H9 (cell line): ENCODE measurements at regions not wholly inside any gene's neighbourhood (a gene's known extent, or its start where the extent isn't known, plus 50 kb on each side); places are given as distances from the start of the nearest gene placed in this dataset.
"Not testable (repeated sequence)": the region's sequence is repeated elsewhere in the genome, so short reads cannot be mapped to it uniquely, and the experiment has no call there.

ENCODE experiments used
- DNase-seq: peaks from one replicate; pipeline ENCODE4 v3.0.0-alpha.2; 2017
- H2AFZ ChIP-seq: one replicate; pipeline ENCODE4 v1.6.1; 2013; ENCODE audit warnings: mild to moderate bottlenecking, low read length, control low read depth, moderate library complexity
- H2AK5ac ChIP-seq: 2 replicates; pipeline ENCODE4 v1.6.1; 2013; ENCODE audit warnings: low read length, control low read depth, mixed read lengths; ENCODE audit not compliant: insufficient read length
- H2BK120ac ChIP-seq: one replicate; pipeline ENCODE4 v1.6.1; 2013; ENCODE audit warnings: low read depth, mild to moderate bottlenecking, low read length, control low read depth, inconsistent platforms; ENCODE audit not compliant: poor library complexity, severe bottlenecking
- H2BK12ac ChIP-seq: 2 replicates; pipeline ENCODE4 v1.6.1; 2013; ENCODE audit warnings: low read length, control low read depth, mixed read lengths, low read depth; ENCODE audit not compliant: insufficient read length
- H2BK15ac ChIP-seq: 2 replicates; pipeline ENCODE4 v1.6.1; 2013; ENCODE audit warnings: low read depth, low read length, control low read depth
- H2BK20ac ChIP-seq: one replicate; pipeline ENCODE4 v1.6.1; 2013; ENCODE audit warnings: low read depth, mild to moderate bottlenecking, low read length, control low read depth, inconsistent platforms; ENCODE audit not compliant: poor library complexity, severe bottlenecking
- H2BK5ac ChIP-seq: 2 replicates; pipeline ENCODE4 v1.6.1; 2013; ENCODE audit warnings: low read length, control low read depth, mixed read lengths; ENCODE audit not compliant: insufficient read length
- H3K14ac ChIP-seq: 2 replicates; pipeline ENCODE4 v1.6.1; 2013; ENCODE audit warnings: low read length, control low read depth; ENCODE audit not compliant: insufficient read depth
- H3K18ac ChIP-seq: 2 replicates; pipeline ENCODE4 v1.6.1; 2013; ENCODE audit warnings: low read depth, mild to moderate bottlenecking, mixed read lengths, low read length, control low read depth; ENCODE audit not compliant: insufficient read length
- H3K23ac ChIP-seq: 2 replicates; pipeline ENCODE4 v1.6.1; 2013; ENCODE audit warnings: low read length, control low read depth, mixed read lengths, low read depth; ENCODE audit not compliant: insufficient read length
- H3K23me2 ChIP-seq: 2 replicates; pipeline ENCODE4 v1.6.1; 2013; ENCODE audit warnings: low read depth, mild to moderate bottlenecking, mixed read lengths, low read length, control low read depth; ENCODE audit not compliant: insufficient read length, poor library complexity, severe bottlenecking
- H3K27ac ChIP-seq: 2 replicates; pipeline ENCODE4 v1.5.1; 2013; ENCODE audit warnings: low read length, control low read depth, mixed read lengths, low read depth; ENCODE audit not compliant: insufficient read length
- H3K27me3 ChIP-seq: 2 replicates; pipeline ENCODE4 v1.6.1; 2013; ENCODE audit warnings: low read length, control low read depth, inconsistent platforms; ENCODE audit not compliant: insufficient read depth
- H3K4ac ChIP-seq: 2 replicates; pipeline ENCODE4 v1.6.1; 2013; ENCODE audit warnings: low read depth, mild to moderate bottlenecking, control low read depth, inconsistent platforms, low read length, moderate library complexity
- H3K4me1 ChIP-seq: 2 replicates; pipeline ENCODE4 v1.6.1; 2013; ENCODE audit warnings: low read length, control low read depth, inconsistent platforms; ENCODE audit not compliant: insufficient read depth
- H3K4me2 ChIP-seq: 2 replicates; pipeline ENCODE4 v1.6.1; 2013; ENCODE audit warnings: low read length, control low read depth, mixed read lengths; ENCODE audit not compliant: insufficient read length, insufficient read depth
- H3K56ac ChIP-seq: 2 replicates; pipeline ENCODE4 v1.6.1; 2013; ENCODE audit warnings: low read depth, mild to moderate bottlenecking, mixed read lengths, low read length, control low read depth; ENCODE audit not compliant: insufficient read length
- H3K79me1 ChIP-seq: 2 replicates; pipeline ENCODE4 v1.6.1; 2013; ENCODE audit warnings: low read depth, mild to moderate bottlenecking, moderate library complexity, low read length, control low read depth, inconsistent platforms; ENCODE audit not compliant: insufficient read depth, poor library complexity, severe bottlenecking
- H3K79me2 ChIP-seq: 2 replicates; pipeline ENCODE4 v1.6.1; 2013; ENCODE audit warnings: low read length, control low read depth, inconsistent platforms; ENCODE audit not compliant: insufficient read depth
- H3K9ac ChIP-seq: 2 replicates; pipeline ENCODE4 v1.6.1; 2013; ENCODE audit warnings: low read length, control low read depth, mixed read lengths; ENCODE audit not compliant: insufficient read length; ENCODE audit errors: extremely low read depth
- H3K9me3 ChIP-seq: one replicate; pipeline ENCODE4 v1.6.1; 2013; ENCODE audit warnings: low read depth, low read length, inconsistent platforms; ENCODE audit not compliant: control insufficient read depth
- H3T11ph ChIP-seq: one replicate; pipeline ENCODE4 v1.6.1; 2013; ENCODE audit warnings: mild to moderate bottlenecking, low read length, control low read depth, inconsistent platforms
- H4K20me1 ChIP-seq: one replicate; pipeline ENCODE4 v1.6.1; 2013; ENCODE audit not compliant: control insufficient read depth, insufficient read length, insufficient read depth
- H4K5ac ChIP-seq: 2 replicates; pipeline ENCODE4 v1.6.1; 2013; ENCODE audit warnings: low read depth, mild to moderate bottlenecking, mixed read lengths, low read length, control low read depth; ENCODE audit not compliant: insufficient read length
- H4K8ac ChIP-seq: replicated peaks from 2 replicates; pipeline ENCODE4 v1.6.1; 2013; ENCODE audit warnings: low read length, control low read depth, mixed read lengths, low read depth; ENCODE audit not compliant: insufficient read length
- H4K91ac ChIP-seq: 2 replicates; pipeline ENCODE4 v1.6.1; 2013; ENCODE audit warnings: low read depth, mild to moderate bottlenecking, moderate library complexity, mixed read lengths, low read length, control low read depth; ENCODE audit not compliant: insufficient read length
- H3K27ac Mint-ChIP-seq, 3 experiments: 2 replicates in 2 of 3; 3 replicates in 1 of 3; pipeline ENCODE4 v1.8.0; 2020 to 2021; ENCODE audit warnings: mixed read lengths in 3 of 3, mild to moderate bottlenecking in 1 of 3, moderate library complexity in 1 of 3
- H3K27me3 Mint-ChIP-seq: 2 replicates; pipeline ENCODE4 v1.8.0; 2021; ENCODE audit warnings: low read depth, mild to moderate bottlenecking, moderate library complexity, mixed read lengths
- H3K36me3 Mint-ChIP-seq, 3 experiments: 2 replicates in 2 of 3; 3 replicates in 1 of 3; pipeline ENCODE4 v1.8.0; 2020 to 2021; ENCODE audit warnings: low read depth in 3 of 3, mixed read lengths in 3 of 3; ENCODE audit not compliant: insufficient read depth in 1 of 3
- H3K4me1 Mint-ChIP-seq, 2 experiments: 2 replicates each; pipeline ENCODE4 v1.8.0; 2020; ENCODE audit warnings: mixed read lengths in 2 of 2
- H3K4me3 Mint-ChIP-seq, 2 experiments: 2 replicates in 1 of 2; 3 replicates in 1 of 2; pipeline ENCODE4 v1.8.0; 2020 to 2021; ENCODE audit warnings: mild to moderate bottlenecking in 2 of 2, mixed read lengths in 2 of 2, moderate library complexity in 1 of 2
- H3K9me3 Mint-ChIP-seq, 2 experiments: 2 replicates in 1 of 2; 3 replicates in 1 of 2; pipeline ENCODE4 v1.8.0; 2020; ENCODE audit warnings: mild to moderate bottlenecking in 2 of 2, mixed read lengths in 2 of 2, moderate library complexity in 1 of 2
- WGBS: extraction: QIAGEN DNeasy Blood & Tissue Kit; methylation state at CpG from one replicate; pipeline ENCODE4 v1.1.7; 2013; ENCODE audit warnings: missing lambda C conversion rate, low lambda C conversion rate, mixed read lengths; ENCODE audit not compliant: insufficient read length; ENCODE audit errors: extremely low coverage; 5-methylcytosine and 5-hydroxymethylcytosine counted together

GRCh38 chr9:63347347-63347746 is 1937.7 kb downstream of the FOXD4L5 start:
- H3K27me3 Mint-ChIP-seq, result peaks cover 19% of the 10 kb centered on the region
- not testable (repeated sequence) for H2BK5ac ChIP-seq, H2BK15ac ChIP-seq, H3K4me1 ChIP-seq, H3K23ac ChIP-seq, H3K18ac ChIP-seq, H3K79me1 ChIP-seq, H3T11ph ChIP-seq, H4K20me1 ChIP-seq, H3K14ac ChIP-seq, H3K56ac ChIP-seq, H3K4ac ChIP-seq, DNase-seq, H2BK12ac ChIP-seq, H4K5ac ChIP-seq, H3K4me1 Mint-ChIP-seq, H3K9me3 Mint-ChIP-seq, H2BK20ac ChIP-seq, H3K27me3 ChIP-seq, H3K4me2 ChIP-seq, H2AFZ ChIP-seq, H3K36me3 Mint-ChIP-seq, H3K79me2 ChIP-seq, H3K9me3 ChIP-seq, H3K27ac Mint-ChIP-seq, H3K9ac ChIP-seq, H3K27ac ChIP-seq, H4K8ac ChIP-seq, H3K23me2 ChIP-seq, H3K4me3 Mint-ChIP-seq, H4K91ac ChIP-seq, H2BK120ac ChIP-seq, H2AK5ac ChIP-seq
- WGBS, result no CpG with 5 or more reads among the region's 3 CpGs

DNA sequence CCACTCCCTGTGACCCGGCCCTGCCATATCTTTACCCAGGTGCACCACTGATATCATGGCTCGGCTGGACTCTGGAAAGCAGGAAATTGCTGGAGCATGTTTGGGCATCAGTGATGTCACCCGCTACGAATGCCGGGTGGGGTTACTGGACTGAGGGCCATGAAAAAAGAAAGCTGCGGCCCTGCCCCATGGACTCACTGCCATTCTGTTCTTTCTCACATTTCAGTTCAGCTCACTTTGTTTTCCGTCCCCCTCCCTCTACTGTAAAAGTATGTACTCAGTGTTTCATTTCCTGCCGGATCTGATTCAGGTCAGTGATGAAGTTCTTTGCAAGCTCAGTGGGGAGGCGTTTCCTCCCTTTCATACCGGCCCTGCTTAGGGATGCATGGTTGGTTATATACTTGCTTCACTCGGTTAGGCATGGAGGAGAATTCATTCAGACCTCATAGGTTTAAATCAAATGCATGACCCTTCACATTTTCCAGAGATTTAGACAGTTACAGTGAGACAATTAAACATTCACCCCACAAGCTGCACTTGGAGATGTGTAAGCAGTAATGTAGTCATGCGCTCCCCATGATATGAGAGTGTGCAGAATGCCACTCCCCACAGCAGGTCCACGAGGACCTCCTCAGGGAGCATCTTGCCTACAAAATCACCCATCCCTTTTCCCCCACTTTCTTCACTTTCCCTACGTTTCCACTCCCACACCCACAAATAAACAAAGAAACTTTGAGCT is 1938.5 kb downstream of the FOXD4L5 start:
- not testable (repeated sequence) for H2BK5ac ChIP-seq, H3K27ac Mint-ChIP-seq, H2BK15ac ChIP-seq, H2BK20ac ChIP-seq, H4K5ac ChIP-seq, H3K9me3 ChIP-seq, H3K79me2 ChIP-seq, H3T11ph ChIP-seq, H3K18ac ChIP-seq, H4K8ac ChIP-seq, H2BK12ac ChIP-seq, H3K36me3 Mint-ChIP-seq, H2AK5ac ChIP-seq, H3K4me1 Mint-ChIP-seq, H4K91ac ChIP-seq, H2BK120ac ChIP-seq, H3K23me2 ChIP-seq, H3K27me3 ChIP-seq, H3K9ac ChIP-seq, H3K4me2 ChIP-seq, H2AFZ ChIP-seq, H4K20me1 ChIP-seq, H3K23ac ChIP-seq, H3K4ac ChIP-seq, DNase-seq, H3K9me3 Mint-ChIP-seq, H3K79me1 ChIP-seq, H3K56ac ChIP-seq, H3K27ac ChIP-seq, H3K4me1 ChIP-seq, H3K4me3 Mint-ChIP-seq, H3K14ac ChIP-seq
- H3K27me3 Mint-ChIP-seq, result peaks cover 14% of the 10 kb centered on the region
- no CpG with 5 or more reads among the region's 14 CpGs for WGBS
